Right atrium auricular region (tissue), 2 donors: ENCODE measurements at regions not wholly inside any gene's neighbourhood (a gene's known extent, or its start where the extent isn't known, plus 50 kb on each side); places are given as distances from the start of the nearest gene placed in this dataset.

Source experiments
- DNase-seq: peaks from one replicate; pipeline ENCODE4 v3.0.0-alpha.2; 2019; ENCODE audit warnings: low spot score
- H3K27ac ChIP-seq, 2 donors: fragments of 200-600 bp; sonication (generic); 1 replicate in 1 of 2; 2 replicates in 1 of 2; pipeline ENCODE4 v1.5.1; 2016 to 2019
- H3K27me3 ChIP-seq, 2 donors: fragments of 200-600 bp; sonication (generic); one replicate each; pipeline versions ENCODE4 v1.5.1 to v1.6.0; 2017 to 2019
- H3K36me3 ChIP-seq: fragments of 200-600 bp; sonication (generic); one replicate; pipeline ENCODE4 v1.5.1; 2016
- H3K4me1 ChIP-seq, 2 donors: fragments of 200-600 bp; sonication (generic); one replicate each; pipeline versions ENCODE4 v1.5.1 to v1.6.0; 2017 to 2019
- H3K4me3 ChIP-seq, 2 donors: fragments of 200-600 bp; sonication (generic); 1 replicate in 1 of 2; 2 replicates in 1 of 2; pipeline ENCODE4 v1.5.1; 2017 to 2019; ENCODE audit warnings: mild to moderate bottlenecking in 1 of 2, moderate library complexity in 1 of 2
- H3K9me3 ChIP-seq, 2 donors: fragments of 200-600 bp; sonication (generic); one replicate each; pipeline ENCODE4 v1.5.1; 2019
- TF ChIP-seq, protein P1 (sequence below), 2 donors: fragments of 200-600 bp; sonication (generic); IDR thresholded peaks; one replicate each; pipeline ENCODE4 v1.5.1; 2019; ENCODE audit warnings: antibody characterized with exemption in 2 of 2

DNA sequence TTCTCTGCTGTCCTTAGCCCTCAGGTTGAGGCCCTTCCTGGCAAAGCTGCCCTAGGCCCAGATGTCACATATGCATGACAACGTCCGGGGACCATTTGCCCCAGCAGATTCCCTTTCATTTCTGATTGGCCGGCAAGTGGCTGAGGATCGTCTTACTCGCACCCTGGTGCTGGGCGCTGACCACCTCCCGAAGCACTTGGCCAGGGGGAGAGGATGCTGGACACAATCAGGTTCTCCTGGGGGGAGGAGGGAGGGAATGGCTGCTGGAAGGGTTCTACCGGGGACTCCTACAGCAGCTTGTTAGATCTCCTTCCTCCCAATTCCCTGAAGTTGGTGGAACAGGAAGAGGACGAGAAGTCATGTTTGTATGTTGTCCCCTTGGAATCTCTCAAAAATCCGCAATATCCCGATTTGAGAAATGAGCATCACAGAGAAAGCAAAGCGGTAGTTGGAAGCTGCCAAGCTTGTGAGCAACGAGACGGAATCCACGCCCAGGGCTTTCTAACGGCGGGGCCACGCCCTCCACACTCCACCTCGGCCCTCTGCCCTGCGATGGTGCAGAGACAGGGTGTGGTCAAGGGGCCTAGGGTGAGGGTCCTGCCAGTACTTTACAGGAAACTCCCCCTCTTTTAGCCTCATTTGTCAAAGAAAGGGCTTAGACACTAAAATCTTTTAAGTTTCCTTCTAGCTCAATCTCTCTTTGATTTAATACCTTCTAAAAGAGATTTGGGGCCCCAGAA is 61.8 kb upstream of the YWHAQ start:
- peak overlapping the region; percentile 68 to 72 for H3K27ac ChIP-seq
- TF ChIP-seq, protein P1, sequence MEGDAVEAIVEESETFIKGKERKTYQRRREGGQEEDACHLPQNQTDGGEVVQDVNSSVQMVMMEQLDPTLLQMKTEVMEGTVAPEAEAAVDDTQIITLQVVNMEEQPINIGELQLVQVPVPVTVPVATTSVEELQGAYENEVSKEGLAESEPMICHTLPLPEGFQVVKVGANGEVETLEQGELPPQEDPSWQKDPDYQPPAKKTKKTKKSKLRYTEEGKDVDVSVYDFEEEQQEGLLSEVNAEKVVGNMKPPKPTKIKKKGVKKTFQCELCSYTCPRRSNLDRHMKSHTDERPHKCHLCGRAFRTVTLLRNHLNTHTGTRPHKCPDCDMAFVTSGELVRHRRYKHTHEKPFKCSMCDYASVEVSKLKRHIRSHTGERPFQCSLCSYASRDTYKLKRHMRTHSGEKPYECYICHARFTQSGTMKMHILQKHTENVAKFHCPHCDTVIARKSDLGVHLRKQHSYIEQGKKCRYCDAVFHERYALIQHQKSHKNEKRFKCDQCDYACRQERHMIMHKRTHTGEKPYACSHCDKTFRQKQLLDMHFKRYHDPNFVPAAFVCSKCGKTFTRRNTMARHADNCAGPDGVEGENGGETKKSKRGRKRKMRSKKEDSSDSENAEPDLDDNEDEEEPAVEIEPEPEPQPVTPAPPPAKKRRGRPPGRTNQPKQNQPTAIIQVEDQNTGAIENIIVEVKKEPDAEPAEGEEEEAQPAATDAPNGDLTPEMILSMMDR (IDR thresholded peaks at IDR 0.05) = no peak
- H3K36me3 ChIP-seq = no peaks in the 10 kb centered on the region
- DNase-seq = no peak
- H3K4me1 ChIP-seq = peaks cover 0 to 17% of the 10 kb centered on the region in 2 donors
- H3K9me3 ChIP-seq = no peaks in the 10 kb centered on the region
- no peaks in the 10 kb centered on the region for H3K27me3 ChIP-seq
- H3K4me3 ChIP-seq = no peak overlapping the region

DNA sequence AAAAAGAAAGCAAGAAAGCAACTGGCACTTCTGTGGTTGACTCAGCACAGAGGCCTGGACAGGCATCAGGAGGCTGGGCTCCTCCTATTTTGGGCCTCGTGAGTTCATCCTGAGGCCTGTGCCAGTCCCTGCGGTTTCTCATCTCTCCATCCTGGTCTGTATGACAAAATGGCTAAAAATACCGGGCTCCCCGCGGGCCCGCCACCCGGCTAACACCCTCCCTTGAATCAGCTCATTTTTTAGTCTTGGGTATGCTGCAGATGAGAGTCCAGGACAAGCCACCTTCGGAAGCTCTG is 62.3 kb upstream of the YWHAQ start:
- peak overlapping the region; percentile 68 to 72 for H3K27ac ChIP-seq
- no peaks in the 10 kb centered on the region for H3K36me3 ChIP-seq
- no peak overlapping the region for H3K4me3 ChIP-seq
- H3K9me3 ChIP-seq = no peaks in the 10 kb centered on the region
- peaks cover 0 to 17% of the 10 kb centered on the region in 2 donors for H3K4me1 ChIP-seq
- no peaks in the 10 kb centered on the region for H3K27me3 ChIP-seq
- DNase-seq = peak; percentile 77
- TF ChIP-seq, protein P1 (IDR thresholded peaks at IDR 0.05) = no peak

DNA sequence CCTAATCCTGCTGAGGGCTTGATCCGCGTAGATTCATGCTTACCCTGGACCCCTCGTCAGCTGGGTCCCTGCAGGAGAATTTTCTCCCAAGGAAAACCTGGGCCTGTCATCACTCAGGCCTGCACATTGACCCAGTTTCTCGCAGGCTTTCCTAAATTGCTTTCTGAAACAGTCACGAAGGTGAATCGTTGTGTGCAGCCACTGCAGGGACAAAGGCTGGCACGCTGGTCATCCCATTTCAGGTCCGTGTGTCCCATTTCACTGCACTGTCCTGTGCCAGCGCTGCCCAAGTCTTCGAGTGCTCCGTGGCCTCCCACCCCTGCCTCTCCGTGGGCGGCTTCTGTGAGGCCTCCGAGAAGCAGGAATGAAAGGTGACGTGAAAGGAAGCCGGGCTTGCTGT is 62.8 kb upstream of the YWHAQ start:
- no peaks in the 10 kb centered on the region for H3K27me3 ChIP-seq
- TF ChIP-seq, protein P1 (IDR thresholded peaks at IDR 0.05) = no peak
- no peak overlapping the region for H3K4me3 ChIP-seq
- no peaks in the 10 kb centered on the region for H3K9me3 ChIP-seq
- peak overlapping the region; percentile 68 to 72 for H3K27ac ChIP-seq
- H3K36me3 ChIP-seq = no peaks in the 10 kb centered on the region
- H3K4me1 ChIP-seq = peaks cover 0 to 17% of the 10 kb centered on the region in 2 donors
- DNase-seq = no peak

DNA sequence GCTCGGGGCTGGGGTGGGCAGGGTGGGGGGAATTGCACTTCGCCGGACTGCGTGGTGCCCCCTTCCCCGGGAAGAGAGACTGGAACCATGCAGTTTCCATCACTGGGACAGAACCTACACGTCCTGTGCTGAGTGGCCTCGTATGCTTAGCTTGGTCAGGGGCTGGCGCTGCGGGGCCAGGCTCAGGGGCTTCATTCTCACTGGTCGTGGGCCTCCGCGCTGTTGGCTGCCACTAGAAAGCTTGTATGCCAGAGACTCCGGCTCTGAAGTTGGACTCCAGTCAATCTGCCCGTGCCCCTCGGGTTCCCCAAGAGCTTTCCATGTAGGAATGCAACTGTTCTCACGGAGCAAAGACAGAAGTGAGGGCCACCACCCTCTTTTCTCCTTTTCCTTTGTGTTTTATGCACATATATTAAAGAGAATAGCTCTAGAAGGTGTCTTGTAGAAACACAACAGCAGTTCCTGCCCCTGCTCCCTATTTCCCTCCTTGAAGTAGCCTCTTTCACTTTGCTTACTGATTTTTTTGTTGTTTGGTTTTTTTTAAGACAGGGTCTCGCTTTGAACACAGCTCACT is 64.0 kb upstream of the YWHAQ start:
- Histone ChIP-seq H3K9me3 (no peaks in the 10 kb centered on the region), H3K27me3 (no peaks in the 10 kb centered on the region), H3K4me3 (no peak overlapping the region), H3K27ac (no peak overlapping the region), H3K4me1 (peaks cover 0 to 17% of the 10 kb centered on the region in 2 donors), H3K36me3 (no peaks in the 10 kb centered on the region)
- TF ChIP-seq, protein P1 (IDR thresholded peaks at IDR 0.05) = no peak
- DNase-seq = no peak

DNA sequence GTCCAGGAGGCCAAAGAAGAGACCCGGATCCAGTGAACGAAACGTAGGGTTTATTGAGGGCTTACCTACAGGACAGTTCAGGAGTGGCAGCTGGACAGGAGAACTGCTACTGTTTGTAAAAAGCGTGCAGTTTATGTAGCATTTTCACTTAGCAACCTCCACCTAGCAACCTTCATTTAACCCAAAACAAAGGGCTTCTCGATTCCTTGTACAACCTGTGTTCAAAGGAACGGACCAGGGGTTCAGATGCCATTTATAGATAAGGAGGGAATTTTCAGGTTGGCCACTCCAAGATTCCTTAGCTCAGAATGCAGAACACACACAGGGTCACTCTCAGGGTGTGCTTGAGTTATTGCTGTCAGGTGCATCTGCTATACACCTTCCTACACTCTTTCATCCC is 65.1 kb upstream of the YWHAQ start:
- Histone ChIP-seq H3K9me3 (no peaks in the 10 kb centered on the region), H3K27me3 (no peaks in the 10 kb centered on the region), H3K36me3 (no peaks in the 10 kb centered on the region), H3K4me1 (peaks cover 0 to 17% of the 10 kb centered on the region in 2 donors), H3K27ac (no peak overlapping the region), H3K4me3 (no peak overlapping the region)
- TF ChIP-seq, protein P1 (IDR thresholded peaks at IDR 0.05) = no peak
- DNase-seq = no peak

DNA sequence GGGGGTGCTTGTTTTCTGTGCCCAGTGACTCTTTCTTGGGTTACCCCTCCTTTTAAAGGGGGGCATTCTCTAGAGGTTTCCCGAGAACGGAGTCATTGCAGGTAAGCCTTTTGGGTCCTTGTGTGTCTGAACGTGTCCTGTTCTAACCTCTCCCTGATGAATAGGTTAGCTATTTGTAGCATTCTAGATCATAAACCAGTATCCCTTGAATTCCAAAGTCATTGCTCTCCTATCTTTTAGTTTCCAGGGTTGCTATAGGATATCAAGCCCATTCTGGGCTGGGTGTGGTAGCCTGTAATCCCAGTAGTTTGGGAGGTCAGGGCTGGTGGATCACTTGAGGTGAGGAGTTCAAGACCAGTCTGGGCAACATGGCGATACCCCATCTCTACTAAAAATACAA is 65.9 kb upstream of the YWHAQ start:
- no peaks in the 10 kb centered on the region for H3K36me3 ChIP-seq
- no peaks in the 10 kb centered on the region for H3K9me3 ChIP-seq
- peaks cover 0 to 17% of the 10 kb centered on the region in 2 donors for H3K4me1 ChIP-seq
- H3K27me3 ChIP-seq = no peaks in the 10 kb centered on the region
- H3K27ac ChIP-seq = no peak overlapping the region
- TF ChIP-seq, protein P1 (IDR thresholded peaks at IDR 0.05) = no peak
- DNase-seq = no peak
- H3K4me3 ChIP-seq = no peak overlapping the region
